ENCODE measurements at regions not wholly inside any gene's neighbourhood (a gene's known extent, or its start where the extent isn't known, plus 50 kb on each side); places are given as distances from the start of the nearest gene placed in this dataset.
"Not testable (repeated sequence)": the region's sequence is repeated elsewhere in the genome, so short reads cannot be mapped to it uniquely, and the experiment has no call there.

- H3K27ac ChIP-seq (ENCODE audit: low read length in 2 of 2); H3K4me1 Mint-ChIP-seq; ATAC-seq (ENCODE audit: low read depth): not testable (repeated sequence)
Observed at GRCh38 chr16:88213937-88214336, 168.8 kb upstream of the ZNF469 start.

GRCh38 chr16:88221001-88221761 lies 161.6 kb upstream of the ZNF469 start:
- H3K27ac ChIP-seq (ENCODE audit: low read length in 2 of 2); H3K27ac Mint-ChIP-seq; H3K4me3 ChIP-seq (ENCODE audit: control extremely low read depth in 1 of 5, extremely low read depth in 1 of 5, insufficient read depth in 1 of 5, low read depth in 2 of 5, low read length in 4 of 5); DNase-seq; CTCF ChIA-PET; H3K4me2 ChIP-seq (replicated peaks; ENCODE audit: low read depth, low read length, poor library complexity, severe bottlenecking); H3K79me2 ChIP-seq (ENCODE audit: control insufficient read depth, insufficient read depth, low read length); H3K9me3 Mint-ChIP-seq (ENCODE audit: insufficient read depth); H4K20me1 ChIP-seq (ENCODE audit: control insufficient read depth, insufficient read depth, low read length, poor library complexity, severe bottlenecking); H3K27me3 ChIP-seq (replicated peaks in 1 of 4; ENCODE audit: control extremely low read depth in 1 of 4, control insufficient read depth in 3 of 4, insufficient read depth in 4 of 4, low read length in 3 of 4); H3K4me1 ChIP-seq (ENCODE audit: control insufficient read depth in 2 of 2, insufficient read depth in 2 of 2, low read length in 2 of 2); ATAC-seq (ENCODE audit: low read depth); H3K36me3 ChIP-seq (replicated peaks in 1 of 2; ENCODE audit: control extremely low read depth in 1 of 2, control insufficient read depth in 1 of 2, extremely low read depth in 1 of 2, insufficient read depth in 2 of 2, low read length in 1 of 2); H2AFZ ChIP-seq (ENCODE audit: insufficient read depth, low read depth, low read length, poor library complexity, severe bottlenecking); H3K4me3 Mint-ChIP-seq; POLR2A ChIA-PET; H3K9ac ChIP-seq (ENCODE audit: low read length); intact Hi-C loops (cut with micrococcal nuclease); H3K4me1 Mint-ChIP-seq: not testable (repeated sequence)
- 65% methylated on average over 29 of the region's 29 CpGs for WGBS (ENCODE audit: insufficient coverage)
- H3K27me3 Mint-ChIP-seq = peaks cover 13% of the 10 kb centered on the region
- H3K9me3 ChIP-seq (ENCODE audit: control extremely low read depth in 1 of 3, control insufficient read depth in 2 of 3, insufficient read depth in 1 of 3, low read length in 2 of 3) = peaks cover 0 to 27% (median 3%) of the 10 kb centered on the region in 3 donors

More at GRCh38 chr16:88213937-88214336, 168.8 kb upstream of the ZNF469 start:
- H3K36me3 ChIP-seq (replicated peaks in 1 of 2; ENCODE audit: control extremely low read depth in 1 of 2, control insufficient read depth in 1 of 2, extremely low read depth in 1 of 2, insufficient read depth in 2 of 2, low read length in 1 of 2); H3K79me2 ChIP-seq (ENCODE audit: control insufficient read depth, insufficient read depth, low read length); H3K9ac ChIP-seq (ENCODE audit: low read length); H3K27me3 Mint-ChIP-seq; H4K20me1 ChIP-seq (ENCODE audit: control insufficient read depth, insufficient read depth, low read length, poor library complexity, severe bottlenecking); H3K9me3 ChIP-seq (ENCODE audit: control extremely low read depth in 1 of 3, control insufficient read depth in 2 of 3, insufficient read depth in 1 of 3, low read length in 2 of 3); H3K9me3 Mint-ChIP-seq (ENCODE audit: insufficient read depth); H3K4me3 Mint-ChIP-seq; H3K4me2 ChIP-seq (replicated peaks; ENCODE audit: low read depth, low read length, poor library complexity, severe bottlenecking); H2AFZ ChIP-seq (ENCODE audit: insufficient read depth, low read depth, low read length, poor library complexity, severe bottlenecking); H3K4me1 ChIP-seq (ENCODE audit: control insufficient read depth in 2 of 2, insufficient read depth in 2 of 2, low read length in 2 of 2); DNase-seq; intact Hi-C loops (cut with micrococcal nuclease); POLR2A ChIA-PET; H3K4me3 ChIP-seq (ENCODE audit: control extremely low read depth in 1 of 5, extremely low read depth in 1 of 5, insufficient read depth in 1 of 5, low read depth in 2 of 5, low read length in 4 of 5); H3K27ac Mint-ChIP-seq; CTCF ChIA-PET; H3K27me3 ChIP-seq (replicated peaks in 1 of 4; ENCODE audit: control extremely low read depth in 1 of 4, control insufficient read depth in 3 of 4, insufficient read depth in 4 of 4, low read length in 3 of 4): not testable (repeated sequence)
- WGBS (ENCODE audit: insufficient coverage) = no CpG with 5 or more reads among the region's 5 CpGs

DNA sequence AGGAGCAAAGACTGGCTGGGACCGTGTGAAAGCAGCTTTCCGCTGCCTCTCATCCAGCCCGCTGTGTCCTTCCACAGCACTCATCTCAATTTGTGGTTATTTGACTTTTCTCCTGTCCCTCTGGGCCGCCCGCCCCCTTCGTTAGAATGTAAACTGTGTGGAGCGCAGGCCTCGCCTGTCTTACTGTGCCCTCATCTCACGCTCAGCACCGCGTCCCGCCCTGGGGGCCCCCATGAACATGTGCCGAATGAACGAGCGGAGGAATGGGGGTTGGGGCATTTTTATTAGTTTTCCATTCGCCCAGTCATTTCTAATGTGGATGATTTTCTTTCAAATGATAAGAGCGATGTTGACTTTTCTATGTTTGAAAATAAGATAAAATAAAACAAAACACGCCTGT lies 159.1 kb upstream of the ZNF469 start:
- H3K9me3 ChIP-seq (ENCODE audit: control extremely low read depth in 1 of 3, control insufficient read depth in 2 of 3, insufficient read depth in 1 of 3, low read length in 2 of 3) = peaks cover 0 to 24% (median 0%) of the 10 kb centered on the region in 3 donors
- H3K9me3 Mint-ChIP-seq (ENCODE audit: insufficient read depth); H3K27ac Mint-ChIP-seq; H3K4me3 Mint-ChIP-seq; H3K4me1 Mint-ChIP-seq; POLR2A ChIA-PET; ATAC-seq (ENCODE audit: low read depth); H3K27me3 ChIP-seq (replicated peaks in 1 of 4; ENCODE audit: control extremely low read depth in 1 of 4, control insufficient read depth in 3 of 4, insufficient read depth in 4 of 4, low read length in 3 of 4); H3K9ac ChIP-seq (ENCODE audit: low read length); DNase-seq; CTCF ChIA-PET; H3K4me3 ChIP-seq (ENCODE audit: control extremely low read depth in 1 of 5, extremely low read depth in 1 of 5, insufficient read depth in 1 of 5, low read depth in 2 of 5, low read length in 4 of 5); intact Hi-C loops (cut with micrococcal nuclease); H3K27ac ChIP-seq (ENCODE audit: low read length in 2 of 2); H3K36me3 ChIP-seq (replicated peaks in 1 of 2; ENCODE audit: control extremely low read depth in 1 of 2, control insufficient read depth in 1 of 2, extremely low read depth in 1 of 2, insufficient read depth in 2 of 2, low read length in 1 of 2); H3K4me1 ChIP-seq (ENCODE audit: control insufficient read depth in 2 of 2, insufficient read depth in 2 of 2, low read length in 2 of 2); H4K20me1 ChIP-seq (ENCODE audit: control insufficient read depth, insufficient read depth, low read length, poor library complexity, severe bottlenecking); H3K79me2 ChIP-seq (ENCODE audit: control insufficient read depth, insufficient read depth, low read length); H2AFZ ChIP-seq (ENCODE audit: insufficient read depth, low read depth, low read length, poor library complexity, severe bottlenecking); H3K4me2 ChIP-seq (replicated peaks; ENCODE audit: low read depth, low read length, poor library complexity, severe bottlenecking): not testable (repeated sequence)
- WGBS (ENCODE audit: insufficient coverage) = 98% methylated on average over 11 of the region's 18 CpGs
- H3K27me3 Mint-ChIP-seq = peaks cover 13% of the 10 kb centered on the region

DNA sequence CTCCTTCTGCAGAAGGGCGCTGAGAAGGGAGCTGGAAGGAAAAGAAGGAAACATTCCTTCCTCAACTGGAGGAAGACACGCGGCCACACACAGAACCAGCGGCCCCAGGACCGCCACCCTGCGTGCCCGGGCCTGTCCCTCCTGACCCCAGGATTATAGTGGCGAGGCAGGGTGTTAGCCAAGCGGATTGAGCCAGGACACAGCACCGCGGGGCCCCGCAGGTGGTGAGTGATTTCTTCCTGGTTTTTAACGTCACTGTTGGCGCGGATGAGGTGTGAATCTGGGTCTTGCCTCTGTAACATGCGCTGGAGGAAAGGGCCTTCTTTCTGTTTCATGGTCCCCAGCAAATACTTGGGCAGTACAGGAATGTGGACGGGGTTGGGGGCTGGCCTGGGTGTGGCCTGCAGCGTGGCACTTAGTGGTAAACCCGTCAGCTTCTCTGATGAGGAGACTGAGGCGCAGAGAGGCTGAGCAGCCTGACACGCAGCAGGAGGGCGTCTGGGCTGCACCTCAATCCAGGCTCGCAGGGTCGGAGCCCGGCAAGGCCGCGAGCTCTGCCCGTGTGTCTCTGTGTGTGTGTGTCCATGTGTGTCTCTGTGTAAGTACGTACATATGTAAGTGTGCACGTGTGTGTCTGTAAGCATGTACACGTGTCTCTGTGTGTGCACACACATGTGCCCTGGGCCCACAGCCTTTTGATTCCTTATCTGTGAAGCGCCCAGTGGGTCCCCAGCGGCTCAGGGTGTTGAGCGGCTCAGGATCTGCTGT lies 158.4 kb upstream of the ZNF469 start:
- H3K36me3 ChIP-seq (replicated peaks in 1 of 2; ENCODE audit: control extremely low read depth in 1 of 2, control insufficient read depth in 1 of 2, extremely low read depth in 1 of 2, insufficient read depth in 2 of 2, low read length in 1 of 2); H3K79me2 ChIP-seq (ENCODE audit: control insufficient read depth, insufficient read depth, low read length); H3K9me3 Mint-ChIP-seq (ENCODE audit: insufficient read depth); H3K4me1 Mint-ChIP-seq; H3K9ac ChIP-seq (ENCODE audit: low read length); intact Hi-C loops (cut with micrococcal nuclease); H4K20me1 ChIP-seq (ENCODE audit: control insufficient read depth, insufficient read depth, low read length, poor library complexity, severe bottlenecking); POLR2A ChIA-PET; H3K27ac Mint-ChIP-seq; H3K4me3 ChIP-seq (ENCODE audit: control extremely low read depth in 1 of 5, extremely low read depth in 1 of 5, insufficient read depth in 1 of 5, low read depth in 2 of 5, low read length in 4 of 5); H3K27me3 ChIP-seq (replicated peaks in 1 of 4; ENCODE audit: control extremely low read depth in 1 of 4, control insufficient read depth in 3 of 4, insufficient read depth in 4 of 4, low read length in 3 of 4); CTCF ChIA-PET; H3K4me3 Mint-ChIP-seq; H3K4me2 ChIP-seq (replicated peaks; ENCODE audit: low read depth, low read length, poor library complexity, severe bottlenecking); DNase-seq; H2AFZ ChIP-seq (ENCODE audit: insufficient read depth, low read depth, low read length, poor library complexity, severe bottlenecking); H3K4me1 ChIP-seq (ENCODE audit: control insufficient read depth in 2 of 2, insufficient read depth in 2 of 2, low read length in 2 of 2); ATAC-seq (ENCODE audit: low read depth); H3K27ac ChIP-seq (ENCODE audit: low read length in 2 of 2): not testable (repeated sequence)
- peaks cover 13% of the 10 kb centered on the region for H3K27me3 Mint-ChIP-seq
- peaks cover 0 to 25% (median 0%) of the 10 kb centered on the region in 3 donors for H3K9me3 ChIP-seq (ENCODE audit: control extremely low read depth in 1 of 3, control insufficient read depth in 2 of 3, insufficient read depth in 1 of 3, low read length in 2 of 3)
- 95% methylated on average over 21 of the region's 34 CpGs for WGBS (ENCODE audit: insufficient coverage)
